Suprapubic skin (tissue), 4 donors: ENCODE measurements at regions not wholly inside any gene's neighbourhood (a gene's known extent, or its start where the extent isn't known, plus 50 kb on each side); places are given as distances from the start of the nearest gene placed in this dataset.

Source experiments
- CTCF ChIP-seq, 2 donors: fragments of 200-600 bp in 1 of 2; fragments of 450-650 bp in 1 of 2; sonication (generic) in 1 of 2; IDR thresholded peaks; one replicate each; pipeline ENCODE4 v1.5.1; 2016 to 2019; ENCODE audit warnings: antibody characterized with exemption in 2 of 2, mild to moderate bottlenecking in 1 of 2, moderate library complexity in 1 of 2
- POLR2A ChIP-seq, 2 donors: fragments of 450-650 bp; IDR thresholded peaks; one replicate each; pipeline ENCODE4 v1.6.1; 2017; ENCODE audit warnings: antibody characterized with exemption in 2 of 2, mild to moderate bottlenecking in 2 of 2, moderate library complexity in 2 of 2
- POLR2AphosphoS5 ChIP-seq, 3 donors: sonication (generic); formaldehyde crosslinking; IDR thresholded peaks; one replicate each; pipeline ENCODE4 v1.6.1; 2017; ENCODE audit warnings: antibody characterized with exemption in 3 of 3

GRCh38 chr20:10779911-10780310 lies 106.1 kb upstream of the JAG1 start:
- TF ChIP-seq CTCF (IDR thresholded peaks at IDR 0.05) = no peak
- TF ChIP-seq POLR2A (IDR thresholded peaks at IDR 0.05) = no peak
- TF ChIP-seq POLR2AphosphoS5 (IDR thresholded peaks at IDR 0.05) = no peak
